H1 (cell line): ENCODE measurements at regions not wholly inside any gene's neighbourhood (a gene's known extent, or its start where the extent isn't known, plus 50 kb on each side); places are given as distances from the start of the nearest gene placed in this dataset.

Experiments
- BACH1 ChIP-seq: IDR thresholded peaks from 2 replicates; pipeline ENCODE4 v1.6.1; 2012; ENCODE audit warnings: low read length, improper control_type of control experiment
- CHD1 ChIP-seq: IDR thresholded peaks from 2 replicates; pipeline ENCODE4 v1.6.1; 2012; ENCODE audit warnings: low read depth, low read length, improper control_type of control experiment
- EGR1 ChIP-seq: IDR thresholded peaks from 2 replicates; pipeline ENCODE4 v1.6.1; 2011; ENCODE audit warnings: low read depth, low read length, borderline replicate concordance
- EP300 ChIP-seq, 2 experiments: IDR thresholded peaks; 1 replicate in 1 of 2; 2 replicates in 1 of 2; pipeline ENCODE4 v1.6.1; 2011 to 2012; ENCODE audit warnings: low read depth in 2 of 2, low read length in 2 of 2, mild to moderate bottlenecking in 2 of 2, borderline replicate concordance in 1 of 2, inconsistent platforms in 1 of 2, moderate library complexity in 1 of 2
- GTF2F1 ChIP-seq: IDR thresholded peaks from 2 replicates; pipeline ENCODE4 v1.6.1; 2012; ENCODE audit warnings: low read depth, low read length, improper control_type of control experiment, borderline replicate concordance
- NRF1 ChIP-seq: IDR thresholded peaks from 2 replicates; pipeline ENCODE4 v1.6.1; 2011; ENCODE audit warnings: mild to moderate bottlenecking, low read depth, low read length, improper control_type of control experiment
- PHF8 ChIP-seq: fragments of 200-600 bp; sonication (generic); conservative IDR thresholded peaks from 2 replicates; pipeline ENCODE4 v1.7.1; 2012; ENCODE audit warnings: low read depth, mild to moderate bottlenecking, inconsistent platforms, low read length, moderate library complexity
- RAD21 ChIP-seq, 2 experiments: IDR thresholded peaks in 1 of 2; conservative IDR thresholded peaks in 1 of 2; 2 replicates each; pipeline ENCODE4 v1.6.1; 2011; ENCODE audit warnings: low read depth in 2 of 2, low read length in 2 of 2, improper control_type of control experiment in 1 of 2, inconsistent platforms in 1 of 2, mild to moderate bottlenecking in 1 of 2, moderate library complexity in 1 of 2
- RNF2 ChIP-seq: fragments of 200-900, 300-1000 bp; sonication (generic); IDR thresholded peaks from 2 replicates; pipeline ENCODE4 v1.7.1; 2016; ENCODE audit warnings: borderline replicate concordance, low read depth, mild to moderate bottlenecking, antibody characterized with exemption, low read length; ENCODE audit not compliant: poor library complexity, severe bottlenecking; ENCODE audit errors: missing control alignments
- SP4 ChIP-seq: IDR thresholded peaks from 2 replicates; pipeline ENCODE4 v1.6.1; 2012; ENCODE audit warnings: low read length, inconsistent platforms
- SUZ12 ChIP-seq: fragments of 200-600 bp; sonication (generic); IDR thresholded peaks from 2 replicates; pipeline ENCODE4 v1.6.1; 2012; ENCODE audit warnings: mild to moderate bottlenecking, inconsistent platforms, low read length, moderate library complexity, mixed read lengths
- TBP ChIP-seq: IDR thresholded peaks from 2 replicates; pipeline ENCODE4 v1.6.1; 2011; ENCODE audit warnings: low read depth, low read length, improper control_type of control experiment
- TF ChIP-seq, protein P1 (sequence below), 3 experiments: IDR thresholded peaks; 1 replicate in 2 of 3; 2 replicates in 1 of 3; pipeline versions ENCODE4 v1.5.1 to v1.6.1; 2011; ENCODE audit warnings: low read length in 3 of 3, mild to moderate bottlenecking in 3 of 3, inconsistent platforms in 2 of 3, low read depth in 1 of 3, moderate library complexity in 1 of 3; ENCODE audit not compliant: insufficient read depth in 1 of 3; ENCODE audit errors: control extremely low read depth in 1 of 3
- TF ChIP-seq, protein P2 (sequence below): IDR thresholded peaks from 2 replicates; pipeline ENCODE4 v1.6.1; 2012; ENCODE audit warnings: inconsistent platforms

DNA sequence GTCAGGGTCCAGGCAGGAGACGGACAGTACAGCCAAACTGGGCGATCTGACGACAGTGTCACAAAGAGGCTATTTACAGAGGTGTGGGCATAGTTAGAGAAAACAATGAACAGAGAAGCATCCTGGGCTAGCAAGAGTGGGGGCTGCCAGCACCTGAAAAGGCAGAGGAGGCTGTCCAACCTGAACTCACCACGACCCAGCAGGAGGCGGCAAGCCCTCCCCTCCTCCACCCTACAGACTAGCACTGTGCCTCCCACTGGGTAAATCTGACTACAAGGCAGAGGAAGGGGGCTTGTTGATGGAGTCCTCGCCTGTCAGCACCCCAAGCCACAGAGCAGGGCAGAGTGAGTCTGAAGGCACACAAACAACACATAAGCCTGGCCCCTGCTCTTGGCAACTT, 52.8 kb upstream of the CDYL start:
- TF ChIP-seq NRF1 (no peak), TBP (no peak), SUZ12 (no peak), EGR1 (no peak), RNF2 (no peak), RAD21 (IDR thresholded peaks at IDR 0.05 in 1 of 2, conservative IDR thresholded peaks at IDR 0.05 in 1 of 2; ENCODE audit: low read depth in 2 of 2, low read length in 2 of 2) (no peak), PHF8 (no peak), EP300 (IDR thresholded peaks at IDR 0.05; ENCODE audit: borderline replicate concordance in 1 of 2, low read depth in 2 of 2, low read length in 2 of 2) (no peak), BACH1 (no peak), CHD1 (no peak), GTF2F1 (no peak), SP4 (no peak)
- TF ChIP-seq, protein P1, sequence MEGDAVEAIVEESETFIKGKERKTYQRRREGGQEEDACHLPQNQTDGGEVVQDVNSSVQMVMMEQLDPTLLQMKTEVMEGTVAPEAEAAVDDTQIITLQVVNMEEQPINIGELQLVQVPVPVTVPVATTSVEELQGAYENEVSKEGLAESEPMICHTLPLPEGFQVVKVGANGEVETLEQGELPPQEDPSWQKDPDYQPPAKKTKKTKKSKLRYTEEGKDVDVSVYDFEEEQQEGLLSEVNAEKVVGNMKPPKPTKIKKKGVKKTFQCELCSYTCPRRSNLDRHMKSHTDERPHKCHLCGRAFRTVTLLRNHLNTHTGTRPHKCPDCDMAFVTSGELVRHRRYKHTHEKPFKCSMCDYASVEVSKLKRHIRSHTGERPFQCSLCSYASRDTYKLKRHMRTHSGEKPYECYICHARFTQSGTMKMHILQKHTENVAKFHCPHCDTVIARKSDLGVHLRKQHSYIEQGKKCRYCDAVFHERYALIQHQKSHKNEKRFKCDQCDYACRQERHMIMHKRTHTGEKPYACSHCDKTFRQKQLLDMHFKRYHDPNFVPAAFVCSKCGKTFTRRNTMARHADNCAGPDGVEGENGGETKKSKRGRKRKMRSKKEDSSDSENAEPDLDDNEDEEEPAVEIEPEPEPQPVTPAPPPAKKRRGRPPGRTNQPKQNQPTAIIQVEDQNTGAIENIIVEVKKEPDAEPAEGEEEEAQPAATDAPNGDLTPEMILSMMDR (IDR thresholded peaks at IDR 0.05; ENCODE audit: control extremely low read depth in 1 of 3, insufficient read depth in 1 of 3, low read depth in 1 of 3, low read length in 3 of 3): no peak
- TF ChIP-seq, protein P2, sequence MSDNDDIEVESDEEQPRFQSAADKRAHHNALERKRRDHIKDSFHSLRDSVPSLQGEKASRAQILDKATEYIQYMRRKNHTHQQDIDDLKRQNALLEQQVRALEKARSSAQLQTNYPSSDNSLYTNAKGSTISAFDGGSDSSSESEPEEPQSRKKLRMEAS: no peak
